BJ (cell line): ENCODE measurements at regions not wholly inside any gene's neighbourhood (a gene's known extent, or its start where the extent isn't known, plus 50 kb on each side); places are given as distances from the start of the nearest gene placed in this dataset.

Experiments used
- CTCF ChIA-PET: fragments of 350-600 bp; formaldehyde crosslinking; extraction: SDS; loops from one replicate; lab custom pipeline; 2021; ENCODE audit warnings: antibody characterized with exemption, inconsistent platforms; lab: Yijun Ruan, JAX
- POLR2A ChIA-PET: fragments of 300-600 bp; sonication (Branson Sonifier 250); formaldehyde crosslinking; extraction: SDS; loops from one replicate; lab custom pipeline; 2021; ENCODE audit warnings: antibody characterized with exemption; lab: Charles Lee
- DNase-seq: peaks from one replicate; pipeline ENCODE4 v3.0.0-alpha.2; 2011; ENCODE audit warnings: low read depth
- H3K27me3 ChIP-seq: 2 replicates; pipeline ENCODE4 v1.6.0; 2011; ENCODE audit warnings: low read length; ENCODE audit not compliant: control insufficient read depth, insufficient read depth
- H3K36me3 ChIP-seq: 2 replicates; pipeline ENCODE4 v1.5.1; 2011; ENCODE audit warnings: low read length; ENCODE audit not compliant: control insufficient read depth, insufficient read depth
- H3K4me3 ChIP-seq: 2 replicates; pipeline ENCODE4 v1.5.1; 2011; ENCODE audit warnings: low read depth, mild to moderate bottlenecking, control low read depth, low read length
- CTCF ChIP-seq: IDR thresholded peaks from 2 replicates; pipeline ENCODE4 v1.5.1; 2011; ENCODE audit warnings: low read depth, mild to moderate bottlenecking, control low read depth, inconsistent platforms, low read length, moderate library complexity; ENCODE audit not compliant: insufficient read depth

GRCh38 chr1:5551274-5551975 is 440.8 kb downstream of the NPHP4 start:
- TF ChIP-seq CTCF, result no peak
- no peak for DNase-seq
- H3K4me3 ChIP-seq, result no peak overlapping the region
- H3K36me3 ChIP-seq, result no peaks in the 10 kb centered on the region
- CTCF ChIA-PET, result no interaction called here
- no peaks in the 10 kb centered on the region for H3K27me3 ChIP-seq
- POLR2A ChIA-PET, result no interaction called here

DNA sequence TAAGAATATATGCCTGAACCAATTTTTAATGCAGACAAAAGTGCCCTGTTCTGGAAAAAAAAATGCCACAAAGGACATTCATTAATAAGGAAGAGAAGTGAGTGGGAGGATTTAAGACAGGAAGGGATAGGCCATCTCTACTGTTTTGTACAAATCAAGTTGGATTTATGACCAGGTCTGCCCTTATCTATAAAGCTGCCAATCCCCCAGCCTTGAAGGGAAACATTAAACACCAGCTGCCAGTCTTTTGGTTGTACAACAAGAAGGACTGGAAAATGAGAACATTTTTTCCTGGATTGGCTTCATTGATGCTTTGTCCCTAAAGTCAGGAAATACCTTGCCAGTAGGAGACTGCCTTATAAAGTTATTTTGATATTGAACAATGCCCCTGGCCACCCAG is 444.0 kb downstream of the NPHP4 start:
- Histone ChIP-seq H3K36me3 (no peaks in the 10 kb centered on the region), H3K4me3 (no peak overlapping the region), H3K27me3 (no peaks in the 10 kb centered on the region)
- no peak for TF ChIP-seq CTCF
- no peak for DNase-seq
- ChIA-PET POLR2A (no interaction called here), CTCF (no interaction called here)

GRCh38 chr1:5543235-5543634 is 449.0 kb downstream of the NPHP4 start:
- DNase-seq, result no peak
- ChIA-PET POLR2A (no interaction called here), CTCF (no interaction called here)
- no peaks in the 10 kb centered on the region for H3K27me3 ChIP-seq
- TF ChIP-seq CTCF, result no peak
- H3K36me3 ChIP-seq, result no peaks in the 10 kb centered on the region
- H3K4me3 ChIP-seq, result no peak overlapping the region

- no peak for DNase-seq
- TF ChIP-seq CTCF, result no peak
- no peaks in the 10 kb centered on the region for H3K36me3 ChIP-seq
- POLR2A ChIA-PET, result no interaction called here
- CTCF ChIA-PET, result no interaction called here
- no peaks in the 10 kb centered on the region for H3K27me3 ChIP-seq
- H3K4me3 ChIP-seq, result no peak overlapping the region
Observed at GRCh38 chr1:5532811-5533210, 459.4 kb downstream of the NPHP4 start.

DNA sequence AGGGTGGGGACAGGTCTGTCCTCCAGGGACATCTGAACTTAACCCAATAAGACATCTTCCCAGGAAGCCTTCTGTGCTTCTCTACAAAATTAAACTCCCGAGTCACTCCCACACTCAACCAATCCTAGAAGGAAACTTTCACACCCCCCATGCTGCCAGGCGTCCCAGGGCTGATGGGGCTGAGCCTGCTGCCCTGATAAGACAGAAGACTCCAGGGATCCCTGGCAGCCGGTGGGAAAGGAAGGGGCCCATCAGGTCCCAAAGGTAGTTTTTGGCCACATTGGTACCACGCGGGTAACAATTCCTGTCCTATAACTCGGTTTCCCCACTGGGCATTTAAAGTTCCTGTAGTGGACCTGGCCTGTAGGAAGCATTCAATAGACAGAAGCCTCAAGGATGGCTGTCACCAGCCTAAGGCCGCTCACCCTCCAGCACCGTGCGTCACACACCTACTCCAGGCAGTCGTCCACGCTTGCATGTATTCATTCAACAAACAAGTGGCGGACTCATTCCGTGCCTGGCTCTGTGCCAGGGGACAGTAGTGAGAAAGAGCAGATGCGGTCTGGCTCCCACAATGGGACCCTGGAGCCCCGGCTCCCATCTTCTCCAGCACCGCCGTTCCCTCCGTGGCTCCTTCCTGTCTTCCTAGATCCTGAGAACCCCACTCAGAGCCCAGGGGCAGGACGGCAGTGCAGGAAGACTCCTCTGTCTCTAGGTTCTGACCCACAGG is 465.2 kb downstream of the NPHP4 start:
- POLR2A ChIA-PET, result no interaction called here
- no peaks in the 10 kb centered on the region for H3K36me3 ChIP-seq
- no peak overlapping the region for H3K4me3 ChIP-seq
- DNase-seq, result no peak
- CTCF ChIA-PET, result no interaction called here
- H3K27me3 ChIP-seq, result no peaks in the 10 kb centered on the region
- TF ChIP-seq CTCF, result no peak
